Left ventricle myocardium inferior (tissue), 1 donor: ENCODE measurements at regions not wholly inside any gene's neighbourhood (a gene's known extent, or its start where the extent isn't known, plus 50 kb on each side); places are given as distances from the start of the nearest gene placed in this dataset.

Source experiments
- DNase-seq: peaks from one replicate; pipeline ENCODE4 v3.0.0-alpha.2; 2020
- H3K27ac ChIP-seq: fragments of 200-600 bp; replicated peaks from 2 replicates; pipeline ENCODE4 v1.8.0; 2021
- H3K27me3 ChIP-seq: fragments of 200-600 bp; 2 replicates; pipeline ENCODE4 v1.8.0; 2021; ENCODE audit warnings: low read depth
- H3K36me3 ChIP-seq: fragments of 200-600 bp; 2 replicates; pipeline ENCODE4 v1.8.0; 2021
- H3K4me1 ChIP-seq: fragments of 200-600 bp; 2 replicates; pipeline ENCODE4 v1.8.0; 2021
- H3K4me3 ChIP-seq: fragments of 200-600 bp; 2 replicates; pipeline ENCODE4 v1.8.0; 2021; ENCODE audit warnings: mild to moderate bottlenecking, moderate library complexity
- H3K9me3 ChIP-seq: fragments of 200-600 bp; replicated peaks from 2 replicates; pipeline ENCODE4 v1.8.0; 2021
- CTCF ChIP-seq: fragments of 200-600 bp; IDR thresholded peaks from 2 replicates; pipeline ENCODE4 v1.8.0; 2021; ENCODE audit warnings: antibody characterized with exemption, mild to moderate bottlenecking, borderline replicate concordance
- intact Hi-C: fragments of 100-400 bp; cut with micrococcal nuclease; formaldehyde crosslinking; loops from one replicate; pipeline ENCODE4 v1.11.0; 2022
- donor health status: DM: no; HTN: yes; CAD: no; lungs with severe emphysema.

GRCh38 chr4:152236519-152237056 lies 299.3 kb downstream of the FBXW7 start:
- Histone ChIP-seq H3K4me1 (no peaks in the 10 kb centered on the region), H3K4me3 (no peak overlapping the region), H3K9me3 (no peaks in the 10 kb centered on the region), H3K27ac (no peak overlapping the region), H3K27me3 (no peaks in the 10 kb centered on the region), H3K36me3 (no peaks in the 10 kb centered on the region)
- intact Hi-C loops = no loop called here
- no peak for TF ChIP-seq CTCF
- no peak for DNase-seq

- DNase-seq = no peak
- Histone ChIP-seq H3K36me3 (no peaks in the 10 kb centered on the region), H3K27me3 (no peaks in the 10 kb centered on the region), H3K27ac (no peak overlapping the region), H3K4me1 (no peaks in the 10 kb centered on the region), H3K4me3 (no peak overlapping the region), H3K9me3 (no peaks in the 10 kb centered on the region)
- intact Hi-C loops = no loop called here
- no peak for TF ChIP-seq CTCF
Observed at GRCh38 chr4:152235718-152236117, 300.2 kb downstream of the FBXW7 start.

- intact Hi-C loops = no loop called here
- no peaks in the 10 kb centered on the region for H3K36me3 ChIP-seq
- TF ChIP-seq CTCF = no peak
- H3K9me3 ChIP-seq = no peaks in the 10 kb centered on the region
- no peak overlapping the region for H3K4me3 ChIP-seq
- no peak overlapping the region for H3K27ac ChIP-seq
- DNase-seq = no peak
- H3K4me1 ChIP-seq = no peaks in the 10 kb centered on the region
- no peaks in the 10 kb centered on the region for H3K27me3 ChIP-seq
Observed at GRCh38 chr4:152234571-152234970, 301.3 kb downstream of the FBXW7 start.

GRCh38 chr4:152232271-152232670 lies 303.6 kb downstream of the FBXW7 start:
- no peak for DNase-seq
- Histone ChIP-seq H3K27ac (no peak overlapping the region), H3K4me1 (no peaks in the 10 kb centered on the region), H3K4me3 (no peak overlapping the region), H3K36me3 (no peaks in the 10 kb centered on the region), H3K9me3 (no peaks in the 10 kb centered on the region), H3K27me3 (no peaks in the 10 kb centered on the region)
- intact Hi-C loops = no loop called here
- TF ChIP-seq CTCF = no peak

- Histone ChIP-seq H3K4me3 (no peak overlapping the region), H3K9me3 (no peaks in the 10 kb centered on the region), H3K27me3 (no peaks in the 10 kb centered on the region), H3K36me3 (no peaks in the 10 kb centered on the region), H3K4me1 (no peaks in the 10 kb centered on the region), H3K27ac (no peak overlapping the region)
- intact Hi-C loops = no loop called here
- no peak for TF ChIP-seq CTCF
- DNase-seq = no peak
Observed at GRCh38 chr4:152229782-152230289, 306.1 kb downstream of the FBXW7 start.
